NCI-H146 (cell line): ENCODE measurements at regions not wholly inside any gene's neighbourhood (a gene's known extent, or its start where the extent isn't known, plus 50 kb on each side); places are given as distances from the start of the nearest gene placed in this dataset.

Source experiments
- DNase-seq: peaks from one replicate; lab custom pipeline; 2025; lab: John Stamatoyannopoulos, UW

DNA sequence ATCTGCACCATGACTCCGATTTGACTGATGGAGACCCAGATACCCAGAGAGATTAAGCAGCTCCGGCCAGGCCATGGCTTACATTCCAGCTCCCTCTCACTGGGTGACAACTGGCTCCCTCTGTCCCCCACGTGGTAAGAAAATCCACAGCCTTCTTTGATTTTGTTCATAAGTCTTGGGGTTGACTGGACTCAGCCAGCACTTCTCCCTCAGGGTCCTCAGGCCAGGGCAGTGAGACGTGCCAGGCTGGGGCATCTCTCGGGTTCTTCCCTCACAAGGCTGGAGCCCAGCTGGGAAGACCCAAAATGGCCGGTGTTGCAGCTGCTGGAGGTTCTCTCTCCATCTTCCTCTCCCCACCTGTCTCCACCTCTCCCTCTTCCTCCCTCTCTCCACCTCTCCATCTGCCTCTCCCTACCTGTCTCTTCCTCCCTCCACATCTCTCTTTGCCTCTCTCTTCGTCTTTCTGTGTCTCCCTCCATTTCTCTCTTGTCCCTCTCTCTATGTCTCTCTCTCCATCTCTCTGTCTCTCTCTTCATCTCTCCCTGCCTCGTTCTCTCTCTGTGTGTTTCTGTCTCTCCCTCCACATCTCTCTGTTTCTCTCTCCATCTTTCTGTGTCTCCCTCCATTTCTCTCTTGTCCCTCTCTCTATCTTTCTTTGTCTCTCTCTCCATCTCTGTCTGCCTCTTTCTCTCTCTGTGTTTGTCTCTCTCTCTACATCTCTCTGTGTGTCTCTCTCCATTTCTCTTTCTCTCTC lies 105.3 kb downstream of the FOXL1 start:
- DNase-seq, result no peak

DNA sequence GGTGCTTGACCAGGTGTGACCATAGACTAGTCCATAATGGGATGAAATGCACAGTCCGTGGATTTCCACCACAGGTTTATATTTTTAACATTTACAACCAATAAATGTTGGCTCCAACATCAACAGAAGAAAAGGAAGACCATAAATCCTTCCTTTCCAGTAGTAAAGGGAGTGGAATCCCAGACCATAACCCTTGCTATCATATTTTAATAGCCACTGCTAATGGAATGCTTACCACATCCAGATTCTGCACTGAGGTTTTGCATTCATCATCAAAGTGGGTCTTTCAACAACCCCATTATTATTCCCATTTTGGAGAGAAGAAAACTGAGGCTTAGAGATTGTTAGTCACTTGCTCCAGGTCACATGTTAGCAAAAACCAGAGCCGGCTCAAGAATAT lies 106.7 kb downstream of the FOXL1 start:
- DNase-seq, result no peak

DNA sequence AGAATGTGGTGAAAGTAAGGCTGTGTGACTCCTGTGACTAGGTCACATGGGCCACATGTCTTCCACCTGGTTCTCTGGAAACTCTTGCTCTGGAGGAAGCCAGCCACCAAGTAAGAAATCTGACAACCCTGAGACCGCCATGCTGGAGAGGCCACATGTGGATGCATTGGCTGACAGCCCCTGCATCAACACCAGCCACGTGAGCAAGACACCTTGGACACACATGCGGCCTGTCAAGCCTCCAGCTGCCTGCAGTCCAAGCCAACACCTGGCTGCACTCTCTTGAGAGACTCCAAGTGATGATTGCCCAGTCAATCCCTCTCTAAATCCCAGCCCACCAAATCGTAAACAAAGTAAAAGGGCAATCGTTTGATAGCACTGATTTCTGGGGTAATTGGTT lies 112.6 kb downstream of the FOXL1 start:
- DNase-seq, result no peak

DNA sequence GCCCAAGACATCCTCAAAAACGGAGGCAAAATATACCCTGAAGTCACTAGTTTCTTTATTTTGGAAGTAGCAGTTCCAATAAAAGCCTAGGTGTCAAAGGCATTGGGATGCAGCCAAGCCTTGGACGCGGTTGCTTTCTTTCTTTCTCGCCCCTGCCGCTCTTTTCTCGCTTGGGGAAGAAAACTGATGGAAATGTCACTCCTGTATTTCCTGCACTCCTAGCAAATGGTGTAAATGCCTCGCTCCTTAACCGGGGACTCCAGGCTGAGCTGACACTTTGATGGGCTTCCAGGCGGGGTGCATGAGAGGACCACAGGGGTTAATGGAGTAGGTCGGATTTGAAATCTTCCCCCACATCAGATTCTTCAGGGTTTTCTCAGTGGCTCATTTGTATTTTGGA lies 114.1 kb downstream of the FOXL1 start:
- DNase-seq, result no peak

DNA sequence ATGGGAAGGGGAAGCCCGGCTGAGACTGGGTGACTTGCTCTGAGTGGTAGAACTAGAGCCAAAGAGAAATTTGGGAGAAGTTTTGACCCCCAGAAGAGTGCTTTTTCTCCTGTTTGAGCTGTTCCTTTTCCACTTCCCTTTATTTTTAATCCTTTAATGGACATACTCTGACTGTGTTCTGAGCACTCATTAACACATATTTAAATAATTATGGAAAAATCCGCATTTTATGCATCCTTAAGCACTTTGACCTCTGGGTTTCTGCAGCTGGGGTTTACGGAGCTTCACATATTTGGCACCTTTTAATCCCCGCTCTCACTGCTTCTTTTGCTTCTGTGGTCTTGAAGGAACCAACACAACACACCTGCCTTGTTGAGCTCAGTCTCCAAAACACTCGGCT lies 114.7 kb downstream of the FOXL1 start:
- no peak for DNase-seq

DNA sequence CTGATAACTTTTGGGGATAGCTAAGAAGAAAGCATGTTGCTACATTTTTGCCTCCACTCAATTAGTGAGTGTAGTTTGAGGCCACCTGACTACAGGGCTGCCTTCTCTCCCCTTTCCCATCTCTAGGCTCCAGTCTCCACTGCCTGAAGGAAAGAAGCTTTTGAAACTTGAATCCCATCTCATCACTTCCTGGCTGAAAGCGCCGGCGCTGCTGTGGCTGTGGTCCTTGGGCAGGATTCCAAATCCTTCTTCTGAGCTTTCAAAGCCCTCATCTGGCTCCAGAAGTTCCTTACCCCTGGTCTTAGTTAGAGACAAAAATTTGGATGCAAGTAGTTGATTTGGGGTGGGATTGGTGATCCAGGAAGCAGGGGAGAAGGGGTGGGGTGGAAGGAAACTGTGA lies 119.4 kb downstream of the FOXL1 start:
- DNase-seq, result no peak

DNA sequence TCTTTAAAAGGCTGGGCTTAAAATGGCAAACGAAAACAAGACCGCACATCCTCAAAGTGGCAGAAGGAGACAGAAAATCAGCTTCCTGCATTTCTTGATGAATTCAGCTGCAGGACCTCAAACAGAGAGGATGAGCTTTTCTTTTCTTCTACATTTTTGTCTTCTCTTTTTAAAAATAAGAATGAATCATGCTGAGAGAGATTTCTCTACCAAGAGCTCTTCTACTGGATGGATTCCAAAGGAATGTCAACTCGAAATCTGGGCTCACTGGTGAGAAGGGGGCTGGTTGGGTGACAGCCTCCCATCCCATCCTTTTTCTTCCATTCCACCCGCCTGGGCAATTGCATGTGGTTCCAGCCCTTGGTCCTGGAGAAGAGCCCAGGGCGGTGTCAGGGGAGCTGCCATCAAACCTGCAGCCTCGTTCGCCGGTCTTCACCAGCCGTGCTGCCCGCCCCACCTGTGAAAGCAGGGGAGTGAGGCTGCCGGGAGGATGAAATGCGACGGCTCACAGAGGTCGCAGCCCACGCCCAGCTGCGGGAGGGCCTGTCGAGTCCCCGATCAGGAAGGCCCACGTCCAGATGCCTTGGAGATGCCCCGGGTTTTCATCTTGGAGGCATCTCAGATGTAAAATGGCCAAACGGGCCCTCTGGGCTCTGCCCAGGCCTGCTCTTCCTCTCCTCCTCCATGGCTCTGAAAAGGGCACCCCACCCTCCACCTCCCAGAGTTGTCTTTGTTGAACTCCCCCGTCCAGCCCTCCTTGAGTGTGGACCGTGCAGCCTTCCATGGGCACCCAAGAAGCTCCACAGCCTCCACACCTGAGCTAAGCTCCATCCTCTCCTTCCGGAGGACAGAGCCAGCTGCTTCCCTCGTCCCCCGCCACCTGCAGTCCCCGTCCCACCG lies 121.9 kb downstream of the FOXL1 start:
- DNase-seq, result no peak

DNA sequence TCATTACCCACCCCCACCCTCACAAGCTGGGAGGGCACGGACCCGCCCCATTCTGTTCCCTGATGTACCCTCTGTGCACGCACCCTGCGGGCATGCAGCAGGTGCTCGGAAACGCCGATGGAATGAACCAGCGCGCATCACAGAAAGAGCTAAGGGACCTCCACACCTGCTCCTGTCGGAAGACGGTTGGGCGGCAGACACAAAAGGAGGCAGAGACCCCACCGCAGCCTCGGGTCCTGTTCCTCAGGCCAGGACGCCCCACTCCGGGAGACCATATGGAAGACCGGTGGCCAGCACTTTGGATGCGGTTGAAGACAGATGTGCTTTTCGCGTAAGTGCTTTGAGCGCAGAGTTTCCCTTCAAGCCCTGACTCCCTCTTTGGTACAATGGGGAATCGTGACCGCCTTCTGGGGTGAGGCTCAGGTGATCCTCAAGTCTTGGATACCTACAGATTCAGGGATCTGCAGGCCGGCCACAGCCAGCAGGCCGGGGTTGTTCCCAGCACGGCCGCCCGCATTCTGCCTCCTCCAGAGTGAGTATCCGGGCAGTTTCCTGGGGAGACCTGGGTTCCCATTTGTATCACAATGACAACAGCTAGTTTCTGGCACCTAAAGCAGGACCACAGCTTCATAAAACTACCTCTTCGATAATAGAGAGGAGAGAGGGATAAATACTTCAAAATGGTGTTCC lies 123.1 kb downstream of the FOXL1 start:
- no peak for DNase-seq

DNA sequence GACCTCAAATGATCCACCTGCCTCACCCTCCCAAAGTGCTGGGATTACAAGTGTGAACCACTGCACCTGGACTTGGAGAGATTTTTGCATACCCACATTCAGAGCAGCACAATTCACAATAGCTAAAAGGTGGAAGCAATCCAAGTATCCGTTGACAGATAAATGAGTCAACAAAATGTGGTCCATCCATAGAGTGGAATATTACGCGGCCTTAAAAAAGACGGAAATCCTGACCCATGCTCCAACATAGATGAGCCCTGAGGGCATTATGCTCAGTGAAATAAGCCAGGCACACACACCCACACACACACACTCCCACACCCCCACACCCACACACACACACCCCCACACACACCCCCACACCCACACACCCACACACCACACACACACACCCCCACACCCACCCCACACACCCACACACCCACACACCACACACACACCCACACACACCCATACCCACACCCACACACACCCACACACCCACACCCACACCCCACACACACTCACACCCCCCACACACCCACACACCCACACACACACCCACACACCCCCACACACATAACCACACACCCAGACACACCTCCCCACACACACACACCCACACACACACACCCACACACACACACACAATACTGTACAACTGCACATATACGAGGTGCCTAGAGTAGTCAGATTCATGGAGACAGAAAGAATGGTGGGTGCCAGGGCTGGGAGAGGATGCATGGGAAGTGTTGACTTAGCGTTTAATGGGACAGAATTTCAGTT lies 124.7 kb downstream of the FOXL1 start:
- DNase-seq, result no peak

DNA sequence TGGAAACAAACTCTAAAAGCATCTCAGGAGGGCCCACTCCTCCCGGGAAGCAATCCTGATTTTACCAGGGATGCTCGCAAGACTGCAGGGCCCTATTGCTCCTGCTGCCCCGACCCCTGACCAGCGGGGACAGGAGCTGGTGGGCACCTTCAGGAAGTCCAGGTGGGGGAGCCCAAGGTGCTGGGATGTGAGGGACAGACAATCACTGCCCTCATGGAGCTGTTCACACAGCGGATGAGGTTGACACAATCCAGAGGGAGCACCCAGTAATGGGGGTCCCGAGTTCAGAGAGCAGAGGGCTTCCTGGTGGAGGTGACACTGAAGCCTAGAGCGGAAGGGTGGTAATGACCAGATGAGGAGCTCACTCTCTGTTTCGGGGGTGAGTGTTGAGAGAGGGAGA lies 126.2 kb downstream of the FOXL1 start:
- no peak for DNase-seq

DNA sequence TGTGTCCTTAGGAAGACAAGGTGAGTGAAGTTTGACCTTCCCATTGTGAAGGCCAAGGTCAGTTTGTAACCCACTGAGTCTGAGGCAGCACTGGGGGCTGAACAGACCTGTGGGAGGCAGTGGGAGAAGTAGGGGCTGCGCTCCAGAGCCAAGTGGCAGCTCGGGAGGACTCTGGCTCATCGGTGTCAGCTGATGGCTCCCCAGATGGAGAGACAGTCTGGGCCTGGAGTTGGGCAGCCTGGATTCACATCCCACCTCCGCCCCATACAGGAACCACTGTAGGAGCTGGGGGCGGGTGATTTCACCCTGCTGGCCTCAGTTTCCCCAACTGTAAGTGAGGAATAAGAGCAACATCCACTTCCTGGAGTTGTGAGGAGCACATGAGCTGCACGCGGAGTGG lies 128.4 kb downstream of the FOXL1 start:
- DNase-seq, result no peak

DNA sequence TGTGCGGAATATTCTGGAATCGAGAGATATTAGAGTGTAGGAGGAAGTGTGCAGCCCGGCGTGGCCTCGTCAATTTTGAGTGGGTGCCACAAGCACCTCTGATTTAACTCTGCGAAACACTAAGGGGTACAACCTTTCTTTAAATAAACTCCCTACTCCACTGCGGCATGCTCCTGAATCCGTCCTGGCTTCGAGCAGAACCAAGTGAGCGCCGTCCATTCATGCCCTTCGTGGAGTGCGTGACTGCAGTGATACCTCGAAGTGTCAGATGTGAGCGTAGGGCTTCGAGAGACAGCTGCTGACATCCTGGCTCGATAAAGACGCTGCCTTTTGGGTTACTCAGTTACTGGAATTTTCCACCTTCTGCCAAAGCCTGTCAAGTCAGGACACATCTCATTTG lies 128.8 kb downstream of the FOXL1 start:
- no peak for DNase-seq

DNA sequence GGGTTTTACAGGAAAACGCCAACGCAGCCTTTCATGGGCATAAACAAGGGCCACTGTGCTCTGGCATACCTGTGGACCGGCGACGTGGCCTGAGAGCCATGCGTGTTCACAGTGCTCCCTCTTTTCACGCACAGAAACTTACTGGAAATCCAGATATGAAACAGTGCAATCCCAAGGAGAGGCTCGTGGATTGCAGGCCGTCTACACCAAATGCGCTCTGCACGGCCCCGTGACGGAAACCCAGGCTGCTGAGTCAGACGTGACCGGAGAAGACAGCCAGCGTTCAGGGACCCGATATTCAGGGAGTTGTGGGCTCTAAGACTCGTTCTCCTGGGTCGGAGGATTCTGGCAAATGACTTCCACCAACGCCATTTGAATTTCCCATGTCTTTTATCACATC lies 129.2 kb downstream of the FOXL1 start:
- DNase-seq, result no peak

DNA sequence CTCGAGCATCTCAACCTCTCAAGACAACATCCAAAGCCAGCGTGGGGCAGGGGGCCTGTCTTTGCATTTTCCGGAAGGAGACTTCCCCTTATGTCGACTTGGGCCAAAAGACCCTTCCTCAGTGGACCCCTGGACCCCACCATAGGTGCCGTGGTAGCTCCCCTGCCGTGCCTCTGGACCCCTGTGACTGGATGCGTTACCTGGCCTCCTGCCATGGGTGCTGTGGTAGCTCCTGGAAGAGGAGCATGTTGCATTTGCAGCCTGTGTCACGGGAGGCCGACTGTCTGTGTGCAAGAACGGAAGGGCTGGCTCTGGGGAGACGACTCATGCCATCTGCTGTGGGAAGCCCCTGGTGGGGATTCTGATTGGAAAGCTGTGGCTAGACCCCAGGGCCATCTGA lies 130.1 kb downstream of the FOXL1 start:
- no peak for DNase-seq

DNA sequence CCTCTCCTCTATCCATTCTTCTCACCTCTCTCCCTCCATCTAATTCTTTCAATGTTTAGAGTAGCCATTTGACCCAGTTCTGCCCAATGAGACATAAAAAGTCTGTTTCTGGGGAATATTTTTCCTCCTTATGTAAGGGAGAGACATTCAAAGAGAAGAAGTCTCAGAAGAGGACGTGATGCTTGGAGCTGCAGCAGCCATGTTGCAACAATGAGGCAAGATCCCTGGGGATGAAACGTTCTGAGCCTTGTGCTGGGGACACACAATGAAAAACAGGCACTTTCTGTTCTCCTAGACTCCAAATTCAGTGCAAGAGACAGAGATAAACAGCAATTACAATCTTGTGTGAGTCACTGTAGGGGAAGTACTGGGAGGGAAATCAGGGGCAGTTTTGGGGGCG lies 130.8 kb downstream of the FOXL1 start:
- DNase-seq, result no peak

DNA sequence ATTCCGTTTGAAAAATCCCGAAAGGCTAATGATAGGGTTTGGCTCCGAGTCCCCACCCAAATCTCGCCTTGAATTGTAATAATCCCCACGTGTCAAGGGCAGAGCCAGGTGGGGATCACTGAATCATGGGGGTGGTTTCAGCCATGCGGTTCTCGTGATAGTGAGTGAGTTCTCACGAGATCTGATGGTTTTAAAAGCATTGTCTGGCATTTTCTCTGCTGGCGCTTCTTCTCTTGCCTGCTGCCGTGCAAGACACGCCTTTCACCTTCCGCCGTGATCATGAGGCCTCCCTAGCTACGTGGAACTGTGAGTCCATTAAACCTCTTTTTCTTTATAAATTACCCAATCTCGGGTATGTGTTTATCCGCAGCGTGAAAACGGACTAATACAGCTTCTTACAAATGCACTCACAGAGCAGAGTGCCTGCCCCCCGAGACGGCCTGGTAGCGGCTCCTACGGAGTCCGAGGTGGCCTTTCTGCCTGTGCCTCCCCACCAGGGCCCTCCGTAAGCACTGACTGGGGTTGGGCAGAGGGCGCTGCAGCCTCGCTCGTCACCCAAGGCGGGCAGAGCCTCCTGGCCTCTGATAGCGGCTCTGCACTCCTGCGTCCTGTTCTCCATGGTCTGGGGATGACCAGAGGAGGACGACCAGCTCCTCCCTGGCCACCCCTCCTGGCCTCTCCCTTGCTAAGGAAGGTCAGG lies 131.7 kb downstream of the FOXL1 start:
- no peak for DNase-seq

DNA sequence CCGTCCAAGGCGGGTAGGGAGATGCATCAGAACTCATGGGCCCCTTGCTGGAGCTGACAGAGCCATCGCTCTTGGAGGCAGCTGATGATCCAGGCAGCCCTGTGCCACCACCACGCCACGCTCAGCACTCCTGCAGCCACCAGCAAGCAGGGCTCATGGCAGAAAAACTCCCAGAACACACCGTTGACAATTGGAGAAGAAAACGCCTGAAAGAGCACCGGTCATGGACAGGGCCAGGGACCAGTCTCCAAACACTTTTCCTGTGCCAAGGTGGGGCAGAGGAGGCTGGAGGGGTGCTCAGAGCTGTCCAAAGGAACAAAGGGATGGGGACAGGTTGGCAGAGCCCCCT lies 132.2 kb downstream of the FOXL1 start:
- no peak for DNase-seq

DNA sequence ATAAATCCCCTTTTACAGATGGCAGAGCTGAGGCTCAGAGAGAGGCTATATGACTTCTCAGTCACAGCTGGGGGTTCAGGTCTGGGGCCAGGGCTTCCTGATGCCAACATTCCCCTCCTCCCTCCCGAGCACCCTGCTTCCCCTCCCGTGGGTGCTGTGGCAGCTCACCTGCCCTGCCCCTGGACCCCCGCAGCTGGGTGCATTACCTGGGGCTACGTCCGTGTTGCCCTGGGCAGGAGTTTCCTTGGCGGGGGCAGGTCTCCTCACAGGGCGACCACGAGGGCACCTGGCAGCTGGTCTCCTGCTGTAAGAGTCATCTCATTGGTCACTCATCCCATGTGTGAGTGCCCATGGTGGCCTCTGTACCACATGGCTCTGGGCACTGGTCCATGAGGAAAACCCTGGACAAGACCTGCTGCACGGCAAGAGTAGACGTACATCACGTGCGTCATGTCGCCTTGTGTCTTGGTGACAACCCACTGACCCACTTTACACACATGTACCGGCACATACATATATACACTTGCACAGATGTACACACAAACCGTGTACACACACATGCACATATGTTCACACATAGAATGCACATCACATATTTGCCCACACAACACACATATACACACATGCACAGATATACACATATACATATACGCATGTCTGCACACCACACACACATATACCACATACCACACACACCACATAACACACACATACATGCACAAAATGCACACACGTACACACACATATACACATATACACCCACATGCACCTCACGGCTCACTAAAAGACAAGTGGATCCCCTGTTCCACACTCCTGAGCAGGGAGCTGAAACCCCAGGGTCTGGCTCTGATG lies 134.0 kb downstream of the FOXL1 start:
- no peak for DNase-seq

DNA sequence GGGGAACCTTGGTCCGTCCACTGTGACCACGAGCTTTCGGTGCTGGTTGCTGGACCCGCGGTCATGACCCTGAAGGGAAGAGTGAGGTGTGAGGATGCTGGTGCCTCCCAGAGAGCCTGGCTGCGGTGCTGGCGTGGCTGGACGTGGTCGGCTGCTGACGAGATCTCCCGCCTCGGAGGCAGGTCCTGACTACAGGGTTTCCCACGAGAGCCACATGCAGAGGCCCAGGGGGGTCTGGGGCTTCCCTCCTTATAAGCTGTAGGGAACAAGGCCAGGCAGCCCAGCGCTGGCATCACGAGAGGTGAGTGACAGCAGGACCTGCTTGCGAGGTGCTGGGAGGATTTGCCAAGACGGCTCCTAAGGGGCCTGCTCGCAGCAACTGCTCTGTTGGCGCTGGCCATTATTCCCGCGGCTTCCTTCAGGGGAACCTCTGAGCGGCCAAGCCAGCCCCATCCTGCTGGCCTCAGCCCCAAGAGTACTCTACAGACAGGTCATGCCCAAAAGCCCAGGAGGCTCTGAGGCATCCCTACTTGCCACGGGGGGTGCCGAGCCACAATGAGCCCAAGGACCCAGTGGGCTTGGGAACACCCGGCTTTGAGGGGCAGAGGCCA lies 134.8 kb downstream of the FOXL1 start:
- no peak for DNase-seq

DNA sequence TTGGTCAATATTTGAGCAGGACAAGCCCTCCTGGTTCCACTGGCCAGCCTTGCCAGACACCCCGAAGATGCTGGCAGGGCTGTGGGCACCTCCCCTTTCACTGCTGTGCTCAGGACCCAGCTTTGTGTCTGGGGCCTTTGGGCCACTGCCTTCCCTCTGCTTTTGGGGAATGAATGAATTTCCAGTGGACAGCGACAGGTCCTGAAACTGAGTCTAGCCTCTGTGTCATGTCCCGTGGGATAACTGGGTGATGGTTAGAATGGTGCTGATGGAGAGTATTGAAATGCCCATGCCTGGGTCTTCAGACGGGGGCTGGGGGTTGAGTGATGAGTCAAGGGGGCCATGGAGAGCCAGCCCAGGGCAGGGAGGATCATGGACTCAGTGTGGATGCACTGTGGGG lies 135.8 kb downstream of the FOXL1 start:
- no peak for DNase-seq
